ENCODE measurements at regions not wholly inside any gene's neighbourhood (a gene's known extent, or its start where the extent isn't known, plus 50 kb on each side); places are given as distances from the start of the nearest gene placed in this dataset.
"Not testable (repeated sequence)": the region's sequence is repeated elsewhere in the genome, so short reads cannot be mapped to it uniquely, and the experiment has no call there.

DNA sequence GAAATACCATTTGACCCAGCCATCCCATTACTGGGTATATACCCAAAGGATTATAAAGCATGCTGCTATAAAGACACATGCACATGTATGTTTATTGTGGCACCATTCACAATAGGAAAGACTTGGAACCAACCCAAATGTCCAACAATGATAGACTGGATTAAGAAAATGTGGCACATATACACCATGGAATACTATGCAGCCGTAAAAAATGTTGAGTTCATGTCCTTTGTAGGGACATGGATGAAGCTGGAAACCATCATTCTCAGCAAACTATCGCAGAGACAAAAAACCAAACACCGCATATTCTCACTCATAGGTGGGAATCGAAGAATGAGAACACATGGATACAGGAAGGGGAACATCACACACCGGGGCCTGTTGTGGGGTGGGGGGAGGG, 111.5 kb downstream of the TPBG start:
- not testable (repeated sequence) for TF ChIP-seq CTCF, POLR2A (IDR thresholded peaks at IDR 0.05)

All from esophagus squamous epithelium (tissue), 4 donors.